ENCODE measurements at regions not wholly inside any gene's neighbourhood (a gene's known extent, or its start where the extent isn't known, plus 50 kb on each side); places are given as distances from the start of the nearest gene placed in this dataset.
"Not testable (repeated sequence)": the region's sequence is repeated elsewhere in the genome, so short reads cannot be mapped to it uniquely, and the experiment has no call there.

DNA sequence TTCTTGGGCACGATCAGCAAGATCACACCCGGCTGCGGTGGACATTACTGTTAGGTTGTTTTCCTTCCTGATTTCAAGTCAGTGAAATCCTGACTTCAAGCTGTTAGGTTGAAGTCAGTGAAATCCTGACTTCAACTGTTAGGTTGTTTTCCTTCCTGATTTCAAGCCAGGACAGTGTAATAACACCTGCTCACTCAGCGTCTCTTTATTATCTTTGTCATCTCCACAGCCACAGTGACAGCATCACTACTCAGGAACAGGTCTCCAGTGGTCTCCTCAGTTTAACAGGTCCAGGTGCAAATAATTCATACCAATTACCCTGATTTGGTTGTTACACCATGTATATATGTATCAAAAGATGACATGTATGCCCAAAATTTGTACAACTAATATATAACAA, 208.1 kb upstream of the REG3G start:
- H3K27ac ChIP-seq: no peak overlapping the region
- H3K4me3 ChIP-seq: no peak overlapping the region
- WGBS, 2 donors: 69 to 86% methylated on average over 2 to 4 of the region's 4 CpGs
- TF ChIP-seq CTCF (IDR thresholded peaks at IDR 0.05): no peak
- no peak for TF ChIP-seq POLR2A (IDR thresholded peaks at IDR 0.05)
- H3K4me1 ChIP-seq: no peaks in the 10 kb centered on the region
- no peaks in the 10 kb centered on the region for H3K27me3 ChIP-seq
- H3K9me3 ChIP-seq: no peaks in the 10 kb centered on the region
- intact Hi-C loops (cut with DNase I; ENCODE audit: low total_unique reads): no loop called here
- H3K36me3 ChIP-seq (ENCODE audit: low read depth, missing control alignments): no peaks in the 10 kb centered on the region
- DNase-seq: no peak

- WGBS, 2 donors: 43 to 49% methylated on average over 2 of the region's 2 CpGs
- Histone ChIP-seq H3K4me3 (no peak overlapping the region), H3K4me1 (no peaks in the 10 kb centered on the region), H3K27ac (no peak overlapping the region), H3K9me3 (no peaks in the 10 kb centered on the region), H3K27me3 (no peaks in the 10 kb centered on the region), H3K36me3 (ENCODE audit: low read depth, missing control alignments) (no peaks in the 10 kb centered on the region)
- intact Hi-C loops (cut with DNase I; ENCODE audit: low total_unique reads): no loop called here
- DNase-seq: no peak
- TF ChIP-seq POLR2A (IDR thresholded peaks at IDR 0.05) (no peak), CTCF (IDR thresholded peaks at IDR 0.05) (no peak)
Measured at GRCh38 chr2:78832481-78832880, 193.0 kb upstream of the REG3G start.

DNA sequence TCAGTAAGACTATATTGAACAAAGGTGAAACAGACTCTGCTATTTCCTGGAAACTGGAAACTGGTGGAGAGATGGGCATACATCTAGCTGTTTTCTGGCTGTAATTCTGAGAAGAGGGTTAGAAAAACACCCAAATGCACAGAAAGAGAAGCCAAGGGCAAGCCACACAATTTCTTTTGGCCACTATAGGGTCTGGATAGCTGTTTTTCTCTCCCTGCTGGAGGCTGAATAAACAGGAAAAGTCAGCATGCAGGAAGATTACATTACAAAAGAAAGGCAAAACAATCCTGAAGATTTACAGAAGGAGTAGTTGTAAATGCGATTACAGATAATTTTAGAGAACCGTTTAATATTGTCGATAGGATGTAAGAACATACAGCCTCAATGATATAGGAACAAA, 186.2 kb upstream of the REG3G start:
- Histone ChIP-seq H3K27me3 (no peaks in the 10 kb centered on the region), H3K4me1 (no peaks in the 10 kb centered on the region), H3K27ac (no peak overlapping the region), H3K4me3 (no peak overlapping the region), H3K9me3 (no peaks in the 10 kb centered on the region), H3K36me3 (ENCODE audit: low read depth, missing control alignments) (no peaks in the 10 kb centered on the region)
- intact Hi-C loops (cut with DNase I; ENCODE audit: low total_unique reads): no loop called here
- 31 to 35% methylated on average over 3 of the region's 3 CpGs for WGBS, 2 donors
- DNase-seq: no peak
- TF ChIP-seq CTCF (IDR thresholded peaks at IDR 0.05) (no peak), POLR2A (IDR thresholded peaks at IDR 0.05) (no peak)

GRCh38 chr2:78840311-78840710, 185.2 kb upstream of the REG3G start:
- intact Hi-C loops (cut with DNase I; ENCODE audit: low total_unique reads); H3K27ac ChIP-seq; H3K4me1 ChIP-seq; H3K36me3 ChIP-seq (ENCODE audit: low read depth, missing control alignments); H3K27me3 ChIP-seq; H3K9me3 ChIP-seq: not testable (repeated sequence)
- peak; percentile 18 for DNase-seq
- peak overlapping the region in 1 of 2 donors; percentile 34 for H3K4me3 ChIP-seq
- WGBS, 2 donors: 59 to 74% methylated on average over 10 of the region's 10 CpGs

DNA sequence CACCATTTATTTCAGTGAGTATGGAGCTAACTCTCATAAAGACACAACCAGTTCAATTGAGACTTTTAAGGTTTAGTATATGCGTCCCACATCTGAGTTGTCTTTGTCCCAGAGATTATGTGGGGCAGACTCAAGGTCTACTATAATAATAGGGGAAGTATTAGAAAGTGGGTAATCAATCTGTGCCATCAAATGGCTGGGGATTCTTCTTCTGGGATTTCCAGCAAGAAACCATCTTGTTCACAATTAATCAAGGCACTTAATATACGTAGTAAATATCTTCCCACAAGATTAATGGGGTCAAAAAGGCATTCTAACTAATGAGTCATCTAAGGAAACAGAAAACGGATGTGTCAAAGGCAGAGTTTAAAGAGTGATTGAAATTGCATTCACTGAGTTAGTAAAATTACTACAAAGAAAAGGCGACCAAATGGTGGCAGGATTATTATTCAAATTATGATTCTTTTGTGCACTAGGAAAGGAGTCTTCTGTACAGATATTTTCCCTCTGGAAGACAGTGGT, 179.8 kb upstream of the REG3G start:
- H3K9me3 ChIP-seq: no peaks in the 10 kb centered on the region
- no peak overlapping the region for H3K4me3 ChIP-seq
- no peaks in the 10 kb centered on the region for H3K4me1 ChIP-seq
- DNase-seq: no peak
- H3K27ac ChIP-seq: no peak overlapping the region
- H3K36me3 ChIP-seq (ENCODE audit: low read depth, missing control alignments): no peaks in the 10 kb centered on the region
- no peaks in the 10 kb centered on the region for H3K27me3 ChIP-seq
- TF ChIP-seq CTCF (IDR thresholded peaks at IDR 0.05) (no peak), POLR2A (IDR thresholded peaks at IDR 0.05) (no peak)
- intact Hi-C loops (cut with DNase I; ENCODE audit: low total_unique reads): no loop called here
- 60 to 75% methylated on average over 4 of the region's 4 CpGs for WGBS, 2 donors

Measured in testis (tissue), 2 donors.